Vagina (tissue), 2 donors: ENCODE measurements at regions not wholly inside any gene's neighbourhood (a gene's known extent, or its start where the extent isn't known, plus 50 kb on each side); places are given as distances from the start of the nearest gene placed in this dataset.

Experiments used
- POLR2A ChIP-seq, 2 donors: fragments of 450-650 bp; IDR thresholded peaks; one replicate each; pipeline ENCODE4 v1.6.1; 2017; ENCODE audit warnings: antibody characterized with exemption in 2 of 2, mild to moderate bottlenecking in 2 of 2, moderate library complexity in 2 of 2
- TF ChIP-seq, protein P1 (sequence below), 3 experiments: fragments of 450-650 bp in 2 of 3; fragments of 200-600 bp in 1 of 3; sonication (generic) in 1 of 3; IDR thresholded peaks; one replicate each; pipeline ENCODE4 v1.5.1; 2017 to 2019; ENCODE audit warnings: antibody characterized with exemption in 3 of 3, mild to moderate bottlenecking in 2 of 3, moderate library complexity in 2 of 3

DNA sequence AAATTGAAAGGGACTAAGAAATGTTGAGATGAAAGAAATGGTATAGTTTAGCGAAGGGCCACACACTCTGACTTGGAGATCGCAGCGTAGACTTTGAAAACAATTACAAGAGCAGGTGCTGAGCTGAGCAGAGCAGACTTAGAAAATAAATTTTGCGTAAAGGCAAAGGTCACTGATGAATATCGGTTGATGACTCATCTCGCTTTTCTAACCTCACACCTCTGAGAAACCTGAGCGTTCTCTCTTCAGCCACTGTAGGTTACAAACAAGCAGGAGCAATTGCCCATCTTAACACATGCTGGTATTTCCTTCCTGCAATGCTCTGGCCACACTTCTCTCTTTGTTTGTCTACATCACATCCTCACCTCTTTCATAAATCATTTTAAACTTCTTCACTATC lies 190.6 kb upstream of the C9orf72 start:
- TF ChIP-seq, protein P1, sequence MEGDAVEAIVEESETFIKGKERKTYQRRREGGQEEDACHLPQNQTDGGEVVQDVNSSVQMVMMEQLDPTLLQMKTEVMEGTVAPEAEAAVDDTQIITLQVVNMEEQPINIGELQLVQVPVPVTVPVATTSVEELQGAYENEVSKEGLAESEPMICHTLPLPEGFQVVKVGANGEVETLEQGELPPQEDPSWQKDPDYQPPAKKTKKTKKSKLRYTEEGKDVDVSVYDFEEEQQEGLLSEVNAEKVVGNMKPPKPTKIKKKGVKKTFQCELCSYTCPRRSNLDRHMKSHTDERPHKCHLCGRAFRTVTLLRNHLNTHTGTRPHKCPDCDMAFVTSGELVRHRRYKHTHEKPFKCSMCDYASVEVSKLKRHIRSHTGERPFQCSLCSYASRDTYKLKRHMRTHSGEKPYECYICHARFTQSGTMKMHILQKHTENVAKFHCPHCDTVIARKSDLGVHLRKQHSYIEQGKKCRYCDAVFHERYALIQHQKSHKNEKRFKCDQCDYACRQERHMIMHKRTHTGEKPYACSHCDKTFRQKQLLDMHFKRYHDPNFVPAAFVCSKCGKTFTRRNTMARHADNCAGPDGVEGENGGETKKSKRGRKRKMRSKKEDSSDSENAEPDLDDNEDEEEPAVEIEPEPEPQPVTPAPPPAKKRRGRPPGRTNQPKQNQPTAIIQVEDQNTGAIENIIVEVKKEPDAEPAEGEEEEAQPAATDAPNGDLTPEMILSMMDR (IDR thresholded peaks at IDR 0.05) = no peak
- TF ChIP-seq POLR2A (IDR thresholded peaks at IDR 0.05) = no peak
